ENCODE measurements at regions not wholly inside any gene's neighbourhood (a gene's known extent, or its start where the extent isn't known, plus 50 kb on each side); places are given as distances from the start of the nearest gene placed in this dataset.
"Not testable (repeated sequence)": the region's sequence is repeated elsewhere in the genome, so short reads cannot be mapped to it uniquely, and the experiment has no call there.

- intact Hi-C loops (cut with DNase I) = no loop called here
- peak; percentile 66 for DNase-seq (ENCODE audit: low spot score)
Observed at GRCh38 chr22:49470741-49471503, 356.8 kb downstream of the BRD1 start.

GRCh38 chr22:49469896-49470740 lies 357.6 kb downstream of the BRD1 start:
- peak; percentile 68 for DNase-seq (ENCODE audit: low spot score)
- intact Hi-C loops (cut with DNase I) = no loop called here

GRCh38 chr22:49468487-49469198 lies 359.0 kb downstream of the BRD1 start:
- intact Hi-C loops (cut with DNase I) = no loop called here
- DNase-seq (ENCODE audit: low spot score) = peak; percentile 3

GRCh38 chr22:49466878-49467595 lies 360.6 kb downstream of the BRD1 start:
- intact Hi-C loops (cut with DNase I) = no loop called here

GRCh38 chr22:49464037-49464436 lies 363.6 kb downstream of the BRD1 start:
- DNase-seq (ENCODE audit: low spot score) = no peak
- intact Hi-C loops (cut with DNase I) = no loop called here

More at GRCh38 chr22:49466878-49467595, 360.6 kb downstream of the BRD1 start:
- peak; percentile 55 for DNase-seq (ENCODE audit: low spot score)

GRCh38 chr22:49462795-49463194 lies 364.9 kb downstream of the BRD1 start:
- intact Hi-C loops (cut with DNase I) = no loop called here
- DNase-seq (ENCODE audit: low spot score) = no peak

GRCh38 chr22:49462291-49462690 lies 365.4 kb downstream of the BRD1 start:
- no peak for DNase-seq (ENCODE audit: low spot score)
- intact Hi-C loops (cut with DNase I) = no loop called here

GRCh38 chr22:49461674-49462073 lies 366.0 kb downstream of the BRD1 start:
- intact Hi-C loops (cut with DNase I) = loop anchor here in 1 of 2 donors (1.0 kb wide), 1 partner anchor 47 kb away; no protein-coding TSS in a partner anchor
- peak; percentile 52 for DNase-seq (ENCODE audit: low spot score)

GRCh38 chr22:49460592-49461281 lies 366.9 kb downstream of the BRD1 start:
- DNase-seq (ENCODE audit: low spot score) = no peak
- intact Hi-C loops (cut with DNase I) = loop anchor here in 1 of 2 donors (1.0 kb wide), 1 partner anchor 48 kb away; no protein-coding TSS in a partner anchor

GRCh38 chr22:49460091-49460490 lies 367.6 kb downstream of the BRD1 start:
- intact Hi-C loops (cut with DNase I) = no loop called here
- DNase-seq (ENCODE audit: low spot score) = peak; percentile 41

GRCh38 chr22:49458708-49459099 lies 369.0 kb downstream of the BRD1 start:
- intact Hi-C loops (cut with DNase I) = no loop called here
- DNase-seq (ENCODE audit: low spot score) = peak; percentile 61

- intact Hi-C loops (cut with DNase I) = no loop called here
- DNase-seq (ENCODE audit: low spot score) = peak; percentile 57
Observed at GRCh38 chr22:49457946-49458707, 369.5 kb downstream of the BRD1 start.

GRCh38 chr22:49457146-49457545 lies 370.5 kb downstream of the BRD1 start:
- intact Hi-C loops (cut with DNase I) = no loop called here
- peak; percentile 42 for DNase-seq (ENCODE audit: low spot score)

- intact Hi-C loops (cut with DNase I) = no loop called here
- peak; percentile 53 for DNase-seq (ENCODE audit: low spot score)
Observed at GRCh38 chr22:49455595-49455994, 372.1 kb downstream of the BRD1 start.

GRCh38 chr22:49454726-49455125 lies 372.9 kb downstream of the BRD1 start:
- peak; percentile 70 for DNase-seq (ENCODE audit: low spot score)
- intact Hi-C loops (cut with DNase I) = no loop called here

- intact Hi-C loops (cut with DNase I) = no loop called here
- DNase-seq (ENCODE audit: low spot score) = peak; percentile 53
Observed at GRCh38 chr22:49453771-49454170, 373.9 kb downstream of the BRD1 start.

- intact Hi-C loops (cut with DNase I); DNase-seq (ENCODE audit: low spot score): not testable (repeated sequence)
Observed at GRCh38 chr22:49453019-49453418, 374.7 kb downstream of the BRD1 start.
